Activated T-cell treated with anti-CD3 and anti-CD28 coated beads, Interleukin-2, amount 50 U/mL, for 72 hours (primary cell): ENCODE measurements at regions not wholly inside any gene's neighbourhood (a gene's known extent, or its start where the extent isn't known, plus 50 kb on each side); places are given as distances from the start of the nearest gene placed in this dataset.
A peak's percentile ranks its signal among the peaks of the same experiment; 100 is the strongest.
"Not testable (repeated sequence)": the region's sequence is repeated elsewhere in the genome, so short reads cannot be mapped to it uniquely, and the experiment has no call there.

Experiments used
- ATAC-seq, 2 donors: fragments of 150-1000 bp; cut with Tn5 transposase; replicated peaks in 1 of 2; 2 replicates each; pipeline ENCODE4 v1.10.0; 2021; ENCODE audit warnings: moderate library complexity in 2 of 2, mild to moderate bottlenecking in 1 of 2
- DNase-seq, 2 donors: peaks; one replicate each; pipeline ENCODE4 v3.0.0; 2021 to 2022; ENCODE audit warnings: mixed read lengths in 1 of 2
- H3K27ac Mint-ChIP-seq: one replicate; pipeline ENCODE4 v1.8.0; 2022; ENCODE audit warnings: mild to moderate bottlenecking, moderate library complexity, mixed read lengths
- H3K27me3 Mint-ChIP-seq: one replicate; pipeline ENCODE4 v1.8.0; 2022; ENCODE audit warnings: low read depth, mixed read lengths
- H3K36me3 Mint-ChIP-seq, 2 donors: one replicate each; pipeline ENCODE4 v1.8.0; 2022; ENCODE audit warnings: mixed read lengths in 2 of 2, mild to moderate bottlenecking in 1 of 2; ENCODE audit not compliant: insufficient read depth in 2 of 2
- H3K4me1 Mint-ChIP-seq: one replicate; pipeline ENCODE4 v1.8.0; 2022; ENCODE audit warnings: low read depth, mixed read lengths
- H3K4me3 Mint-ChIP-seq, 2 donors: one replicate each; pipeline ENCODE4 v1.8.0; 2022; ENCODE audit warnings: mild to moderate bottlenecking in 2 of 2, mixed read lengths in 2 of 2, moderate library complexity in 2 of 2
- H3K9me3 Mint-ChIP-seq, 2 donors: one replicate each; pipeline ENCODE4 v1.8.0; 2022; ENCODE audit warnings: mixed read lengths in 2 of 2

GRCh38 chr12:116441292-116441691 lies 117.9 kb upstream of the MAP1LC3B2 start:
- no peaks in the 10 kb centered on the region for H3K9me3 Mint-ChIP-seq
- H3K36me3 Mint-ChIP-seq = no peaks in the 10 kb centered on the region

GRCh38 chr12:116442304-116442703 lies 116.9 kb upstream of the MAP1LC3B2 start:
- Mint-ChIP-seq H3K4me3 (no peak overlapping the region), H3K36me3 (no peaks in the 10 kb centered on the region), H3K4me1 (peaks cover 10% of the 10 kb centered on the region), H3K27me3 (no peaks in the 10 kb centered on the region), H3K27ac (no peak overlapping the region), H3K9me3 (no peaks in the 10 kb centered on the region)
- ATAC-seq (no peak), DNase-seq (no peak)

More at GRCh38 chr12:116441292-116441691, 117.9 kb upstream of the MAP1LC3B2 start:
- H3K4me3 Mint-ChIP-seq = no peak overlapping the region
- DNase-seq = no peak
- H3K27ac Mint-ChIP-seq = no peak overlapping the region
- ATAC-seq = no peak
- peaks cover 10% of the 10 kb centered on the region for H3K4me1 Mint-ChIP-seq
- no peaks in the 10 kb centered on the region for H3K27me3 Mint-ChIP-seq

GRCh38 chr12:116442946-116443345 lies 116.2 kb upstream of the MAP1LC3B2 start:
- peaks cover 10% of the 10 kb centered on the region for H3K4me1 Mint-ChIP-seq
- H3K4me3 Mint-ChIP-seq = no peak overlapping the region

GRCh38 chr12:116443821-116444589 lies 115.2 kb upstream of the MAP1LC3B2 start:
- peaks cover 10% of the 10 kb centered on the region for H3K4me1 Mint-ChIP-seq
- ATAC-seq (peak in 1 of 2 donors; percentile 39), DNase-seq (peak in 1 of 2 donors; percentile 17)
- no peak overlapping the region for H3K27ac Mint-ChIP-seq
- H3K36me3 Mint-ChIP-seq = no peaks in the 10 kb centered on the region
- peak overlapping the region in 1 of 2 donors; percentile 24 for H3K4me3 Mint-ChIP-seq
- H3K27me3 Mint-ChIP-seq = no peaks in the 10 kb centered on the region
- H3K9me3 Mint-ChIP-seq = no peaks in the 10 kb centered on the region

More at GRCh38 chr12:116442946-116443345, 116.2 kb upstream of the MAP1LC3B2 start:
- Mint-ChIP-seq H3K9me3 (no peaks in the 10 kb centered on the region), H3K27ac (no peak overlapping the region), H3K36me3 (no peaks in the 10 kb centered on the region), H3K27me3 (no peaks in the 10 kb centered on the region)
- DNase-seq (no peak), ATAC-seq (no peak)

- Mint-ChIP-seq H3K4me1 (peaks cover 10% of the 10 kb centered on the region), H3K27me3 (no peaks in the 10 kb centered on the region), H3K4me3 (peak overlapping the region in 1 of 2 donors; percentile 24), H3K36me3 (no peaks in the 10 kb centered on the region), H3K9me3 (no peaks in the 10 kb centered on the region), H3K27ac (no peak overlapping the region)
- no peak for DNase-seq
- ATAC-seq = no peak
Measured at GRCh38 chr12:116444590-116444943, 114.6 kb upstream of the MAP1LC3B2 start.

- H3K27me3 Mint-ChIP-seq = no peaks in the 10 kb centered on the region
- no peaks in the 10 kb centered on the region for H3K36me3 Mint-ChIP-seq
- H3K4me1 Mint-ChIP-seq = peaks cover 10% of the 10 kb centered on the region
- H3K4me3 Mint-ChIP-seq = no peak overlapping the region
- ATAC-seq (no peak), DNase-seq (no peak)
- no peaks in the 10 kb centered on the region for H3K9me3 Mint-ChIP-seq
- H3K27ac Mint-ChIP-seq = no peak overlapping the region
Measured at GRCh38 chr12:116448165-116448739, 110.9 kb upstream of the MAP1LC3B2 start.

- no peaks in the 10 kb centered on the region for H3K36me3 Mint-ChIP-seq
- H3K27me3 Mint-ChIP-seq = no peaks in the 10 kb centered on the region
- H3K27ac Mint-ChIP-seq = no peak overlapping the region
- H3K4me3 Mint-ChIP-seq = no peak overlapping the region
- ATAC-seq (no peak), DNase-seq (no peak)
- H3K9me3 Mint-ChIP-seq = no peaks in the 10 kb centered on the region
- H3K4me1 Mint-ChIP-seq = no peaks in the 10 kb centered on the region
Measured at GRCh38 chr12:116450406-116450910, 108.7 kb upstream of the MAP1LC3B2 start.

GRCh38 chr12:116452975-116453374 lies 106.2 kb upstream of the MAP1LC3B2 start:
- H3K27me3 Mint-ChIP-seq, H3K36me3 Mint-ChIP-seq, H3K4me1 Mint-ChIP-seq, H3K27ac Mint-ChIP-seq, H3K4me3 Mint-ChIP-seq, H3K9me3 Mint-ChIP-seq, DNase-seq, ATAC-seq: not testable (repeated sequence)

GRCh38 chr12:116453631-116454030 lies 105.5 kb upstream of the MAP1LC3B2 start:
- H3K4me1 Mint-ChIP-seq = no peaks in the 10 kb centered on the region
- DNase-seq (no peak), ATAC-seq (no peak)
- H3K27ac Mint-ChIP-seq = no peak overlapping the region
- no peaks in the 10 kb centered on the region for H3K27me3 Mint-ChIP-seq
- H3K4me3 Mint-ChIP-seq = no peak overlapping the region
- no peaks in the 10 kb centered on the region for H3K36me3 Mint-ChIP-seq
- H3K9me3 Mint-ChIP-seq = no peaks in the 10 kb centered on the region

GRCh38 chr12:116454076-116454475 lies 105.1 kb upstream of the MAP1LC3B2 start:
- Mint-ChIP-seq H3K9me3 (no peaks in the 10 kb centered on the region), H3K4me1 (no peaks in the 10 kb centered on the region), H3K27ac (no peak overlapping the region), H3K4me3 (no peak overlapping the region), H3K27me3 (no peaks in the 10 kb centered on the region), H3K36me3 (no peaks in the 10 kb centered on the region)
- no peak for DNase-seq
- no peak for ATAC-seq

- Mint-ChIP-seq H3K4me3 (no peak overlapping the region), H3K27ac (no peak overlapping the region)
- no peak for ATAC-seq
Measured at GRCh38 chr12:116454950-116455447, 104.2 kb upstream of the MAP1LC3B2 start.

GRCh38 chr12:116455540-116456329 lies 103.4 kb upstream of the MAP1LC3B2 start:
- H3K4me3 Mint-ChIP-seq = no peak overlapping the region
- no peaks in the 10 kb centered on the region for H3K27me3 Mint-ChIP-seq

More at GRCh38 chr12:116454950-116455447, 104.2 kb upstream of the MAP1LC3B2 start:
- Mint-ChIP-seq H3K27me3 (no peaks in the 10 kb centered on the region), H3K36me3 (no peaks in the 10 kb centered on the region), H3K4me1 (no peaks in the 10 kb centered on the region), H3K9me3 (no peaks in the 10 kb centered on the region)
- no peak for DNase-seq

More at GRCh38 chr12:116455540-116456329, 103.4 kb upstream of the MAP1LC3B2 start:
- DNase-seq = no peak
- ATAC-seq = no peak
- no peaks in the 10 kb centered on the region for H3K4me1 Mint-ChIP-seq
- H3K27ac Mint-ChIP-seq = no peak overlapping the region
- no peaks in the 10 kb centered on the region for H3K9me3 Mint-ChIP-seq
- no peaks in the 10 kb centered on the region for H3K36me3 Mint-ChIP-seq
